OCI-LY3 (cell line): ENCODE measurements at regions not wholly inside any gene's neighbourhood (a gene's known extent, or its start where the extent isn't known, plus 50 kb on each side); places are given as distances from the start of the nearest gene placed in this dataset.

Source experiments
- H2AFZ ChIP-seq: fragments of 200-600, 300-600 bp; shearing (Covaris generic); 2 replicates; pipeline ENCODE4 v1.6.0; 2014; ENCODE audit warnings: antibody characterized with exemption, low read depth, low read length
- H3K27ac ChIP-seq: fragments of 200-600, 300-600 bp; sonication (generic); 2 replicates; pipeline ENCODE4 v1.5.1; 2014; ENCODE audit warnings: mild to moderate bottlenecking, low read length, moderate library complexity, mixed read lengths
- H3K27me3 ChIP-seq: fragments of 200-600, 300-600 bp; sonication (generic); 2 replicates; pipeline ENCODE4 v1.6.1; 2014; ENCODE audit warnings: low read depth, low read length, mixed read lengths
- H3K36me3 ChIP-seq: fragments of 200-600, 300-600 bp; sonication (generic); replicated peaks from 2 replicates; pipeline ENCODE3; 2014; ENCODE audit warnings: low read depth, low read length, mixed read lengths
- H3K4me1 ChIP-seq: fragments of 300-600, 200-600 bp; sonication (generic); 2 replicates; pipeline ENCODE4 v1.6.1; 2014; ENCODE audit warnings: low read length, mixed read lengths
- H3K4me2 ChIP-seq: fragments of 200-600, 300-600 bp; sonication (generic); 2 replicates; pipeline ENCODE4 v1.6.1; 2014; ENCODE audit warnings: low read length, mixed read lengths
- H3K4me3 ChIP-seq: fragments of 300-600, 200-600 bp; sonication (generic); 2 replicates; pipeline ENCODE4 v1.5.1; 2014; ENCODE audit warnings: antibody characterized with exemption, mild to moderate bottlenecking, low read length, moderate library complexity
- H3K79me2 ChIP-seq: fragments of 300-600, 200-600 bp; shearing (Covaris generic); 2 replicates; pipeline ENCODE4 v1.6.1; 2014; ENCODE audit warnings: mild to moderate bottlenecking, low read length, mixed read lengths
- H3K9ac ChIP-seq: fragments of 300-600, 200-600 bp; shearing (Covaris generic); 2 replicates; pipeline ENCODE4 v1.6.0; 2014; ENCODE audit warnings: mild to moderate bottlenecking, low read length, moderate library complexity
- H3K9me3 ChIP-seq: fragments of 200-600, 300-600 bp; shearing (Covaris generic); 2 replicates; pipeline ENCODE4 v1.6.1; 2014; ENCODE audit warnings: low read length, mixed read lengths; ENCODE audit not compliant: insufficient read depth
- H4K20me1 ChIP-seq: fragments of 200-600, 300-600 bp; sonication (generic); 2 replicates; pipeline ENCODE4 v1.6.1; 2016; ENCODE audit warnings: low read length, mixed read lengths; ENCODE audit not compliant: insufficient read depth
- EZH2phosphoT487 ChIP-seq: fragments of 200-600 bp; shearing (Covaris generic); IDR thresholded peaks from 2 replicates; pipeline ENCODE4 v1.6.1; 2018; ENCODE audit warnings: antibody characterized with exemption, mixed run types, low read depth
- TF ChIP-seq, protein P1 (sequence below): fragments of 200-600, 300-600 bp; sonication (generic); IDR thresholded peaks from 2 replicates; pipeline ENCODE4 v1.5.1; 2014; ENCODE audit warnings: antibody characterized with exemption, low read length, low read depth

- no peaks in the 10 kb centered on the region for H3K79me2 ChIP-seq
- no peak overlapping the region for H3K9ac ChIP-seq
- no peak overlapping the region for H3K4me2 ChIP-seq
- H3K27me3 ChIP-seq: no peaks in the 10 kb centered on the region
- no peak for TF ChIP-seq EZH2phosphoT487
- TF ChIP-seq, protein P1, sequence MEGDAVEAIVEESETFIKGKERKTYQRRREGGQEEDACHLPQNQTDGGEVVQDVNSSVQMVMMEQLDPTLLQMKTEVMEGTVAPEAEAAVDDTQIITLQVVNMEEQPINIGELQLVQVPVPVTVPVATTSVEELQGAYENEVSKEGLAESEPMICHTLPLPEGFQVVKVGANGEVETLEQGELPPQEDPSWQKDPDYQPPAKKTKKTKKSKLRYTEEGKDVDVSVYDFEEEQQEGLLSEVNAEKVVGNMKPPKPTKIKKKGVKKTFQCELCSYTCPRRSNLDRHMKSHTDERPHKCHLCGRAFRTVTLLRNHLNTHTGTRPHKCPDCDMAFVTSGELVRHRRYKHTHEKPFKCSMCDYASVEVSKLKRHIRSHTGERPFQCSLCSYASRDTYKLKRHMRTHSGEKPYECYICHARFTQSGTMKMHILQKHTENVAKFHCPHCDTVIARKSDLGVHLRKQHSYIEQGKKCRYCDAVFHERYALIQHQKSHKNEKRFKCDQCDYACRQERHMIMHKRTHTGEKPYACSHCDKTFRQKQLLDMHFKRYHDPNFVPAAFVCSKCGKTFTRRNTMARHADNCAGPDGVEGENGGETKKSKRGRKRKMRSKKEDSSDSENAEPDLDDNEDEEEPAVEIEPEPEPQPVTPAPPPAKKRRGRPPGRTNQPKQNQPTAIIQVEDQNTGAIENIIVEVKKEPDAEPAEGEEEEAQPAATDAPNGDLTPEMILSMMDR: no peak
- peaks cover 6% of the 10 kb centered on the region for H3K4me1 ChIP-seq
- H3K27ac ChIP-seq: no peak overlapping the region
- H3K36me3 ChIP-seq: no peaks in the 10 kb centered on the region
- H4K20me1 ChIP-seq: no peaks in the 10 kb centered on the region
- no peaks in the 10 kb centered on the region for H3K9me3 ChIP-seq
- no peak overlapping the region for H2AFZ ChIP-seq
- H3K4me3 ChIP-seq: no peak overlapping the region
Observed at GRCh38 chr21:28084951-28085350, 907.7 kb downstream of the LTN1 start.

GRCh38 chr21:28083350-28083749 is 909.3 kb downstream of the LTN1 start:
- H3K4me1 ChIP-seq: peaks cover 6% of the 10 kb centered on the region
- no peak overlapping the region for H2AFZ ChIP-seq
- no peaks in the 10 kb centered on the region for H3K9me3 ChIP-seq
- no peak overlapping the region for H3K9ac ChIP-seq
- TF ChIP-seq, protein P1: no peak
- TF ChIP-seq EZH2phosphoT487: no peak
- no peak overlapping the region for H3K27ac ChIP-seq
- H3K79me2 ChIP-seq: no peaks in the 10 kb centered on the region
- no peak overlapping the region for H3K4me2 ChIP-seq
- H3K27me3 ChIP-seq: no peaks in the 10 kb centered on the region
- no peak overlapping the region for H3K4me3 ChIP-seq
- no peaks in the 10 kb centered on the region for H3K36me3 ChIP-seq
- H4K20me1 ChIP-seq: no peaks in the 10 kb centered on the region

DNA sequence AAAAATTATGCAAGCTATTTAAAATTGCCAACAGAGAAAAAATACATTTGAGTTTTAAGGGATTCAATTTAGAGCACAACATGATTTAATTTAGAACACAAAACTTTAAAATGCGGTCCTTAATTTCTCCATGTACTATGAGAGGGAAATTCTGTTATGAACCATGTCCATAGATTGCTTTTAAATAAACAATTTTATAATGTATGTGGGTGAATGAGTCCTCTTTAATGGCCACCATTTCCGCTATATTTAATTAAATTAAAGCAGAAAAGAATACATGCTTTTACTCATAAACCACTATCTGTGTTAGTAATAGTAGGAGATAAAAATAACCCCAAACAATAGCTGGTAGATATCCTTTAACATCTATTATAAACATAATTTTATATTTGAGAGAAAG is 914.6 kb downstream of the LTN1 start:
- no peaks in the 10 kb centered on the region for H3K4me1 ChIP-seq
- no peaks in the 10 kb centered on the region for H4K20me1 ChIP-seq
- no peaks in the 10 kb centered on the region for H3K27me3 ChIP-seq
- no peak overlapping the region for H3K4me3 ChIP-seq
- H3K36me3 ChIP-seq: no peaks in the 10 kb centered on the region
- no peak overlapping the region for H3K4me2 ChIP-seq
- no peak overlapping the region for H3K27ac ChIP-seq
- no peak overlapping the region for H2AFZ ChIP-seq
- H3K79me2 ChIP-seq: no peaks in the 10 kb centered on the region
- TF ChIP-seq, protein P1: no peak
- TF ChIP-seq EZH2phosphoT487: no peak
- H3K9ac ChIP-seq: no peak overlapping the region
- H3K9me3 ChIP-seq: no peaks in the 10 kb centered on the region

DNA sequence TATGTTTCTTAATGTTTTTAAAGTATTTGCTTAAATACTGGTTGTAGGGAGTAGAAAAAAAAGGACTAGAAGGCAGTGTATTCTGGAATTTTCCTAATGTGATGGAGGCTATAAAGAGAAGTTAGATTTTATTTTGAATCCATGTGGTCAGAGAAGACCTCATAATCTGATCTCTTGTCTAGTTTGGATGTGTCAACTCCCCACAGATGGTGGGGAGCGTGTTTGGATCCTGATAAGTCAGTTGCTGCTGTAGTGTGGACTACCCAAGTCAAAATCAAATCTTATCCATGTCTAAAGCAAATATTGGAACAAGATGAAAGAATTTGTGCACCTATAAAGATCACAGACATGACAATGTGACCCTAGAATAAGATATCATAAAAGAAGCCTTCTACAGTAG is 918.0 kb downstream of the LTN1 start:
- no peaks in the 10 kb centered on the region for H3K79me2 ChIP-seq
- no peaks in the 10 kb centered on the region for H3K9me3 ChIP-seq
- H3K27me3 ChIP-seq: no peaks in the 10 kb centered on the region
- no peaks in the 10 kb centered on the region for H3K36me3 ChIP-seq
- TF ChIP-seq, protein P1: no peak
- no peak for TF ChIP-seq EZH2phosphoT487
- H4K20me1 ChIP-seq: no peaks in the 10 kb centered on the region
- no peak overlapping the region for H3K4me3 ChIP-seq
- no peaks in the 10 kb centered on the region for H3K4me1 ChIP-seq
- no peak overlapping the region for H2AFZ ChIP-seq
- H3K4me2 ChIP-seq: no peak overlapping the region
- no peak overlapping the region for H3K9ac ChIP-seq
- H3K27ac ChIP-seq: no peak overlapping the region
